ENCODE measurements at regions not wholly inside any gene's neighbourhood (a gene's known extent, or its start where the extent isn't known, plus 50 kb on each side); places are given as distances from the start of the nearest gene placed in this dataset.

- no peak for TF ChIP-seq ZZZ3 (IDR thresholded peaks at IDR 0.05; ENCODE audit: control insufficient read depth, insufficient read length, low read depth)
- no peak for TF ChIP-seq TCF12 (IDR thresholded peaks at IDR 0.05; ENCODE audit: low read depth, low read length)
- TF ChIP-seq CTCF (IDR thresholded peaks at IDR 0.05 in 2 of 3, conservative IDR thresholded peaks at IDR 0.05 in 1 of 3; ENCODE audit: control insufficient read depth in 2 of 3, extremely low read depth in 1 of 3, insufficient read depth in 1 of 3, low read depth in 3 of 3, low read length in 3 of 3) = no peak
- TF ChIP-seq PBX3 (IDR thresholded peaks at IDR 0.05; ENCODE audit: insufficient replicate concordance, low read depth, low read length) = no peak
- TF ChIP-seq EP300 (IDR thresholded peaks at IDR 0.05; ENCODE audit: borderline replicate concordance in 1 of 2, control insufficient read depth in 1 of 2, low read depth in 2 of 2, low read length in 2 of 2) = no peak
Observed at GRCh38 chr5:2860101-2860500, 108.6 kb upstream of the IRX2 start.
